ENCODE measurements at regions not wholly inside any gene's neighbourhood (a gene's known extent, or its start where the extent isn't known, plus 50 kb on each side); places are given as distances from the start of the nearest gene placed in this dataset.

DNA sequence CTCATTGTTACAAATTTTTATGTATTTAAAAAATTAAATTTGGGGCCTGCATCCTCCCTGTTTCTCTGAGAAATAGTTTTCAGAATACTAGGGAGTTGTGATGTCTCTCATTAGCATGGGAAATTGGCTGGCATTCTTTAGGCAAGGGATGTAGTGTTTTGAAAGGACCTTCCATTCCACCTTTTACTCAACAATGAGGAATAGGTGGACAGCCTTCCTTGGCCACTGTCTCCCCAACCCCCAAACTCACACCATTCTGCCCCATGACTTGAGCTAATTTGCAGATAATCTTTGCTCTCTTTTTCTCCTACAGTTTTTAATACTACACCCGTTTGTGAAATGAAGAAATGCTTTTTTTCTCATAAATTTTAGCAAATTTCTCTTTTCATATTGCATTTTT is 244.6 kb upstream of the SPRY2 start:
- no peaks in the 10 kb centered on the region for H3K4me1 ChIP-seq (ENCODE audit: insufficient read depth)

DNA sequence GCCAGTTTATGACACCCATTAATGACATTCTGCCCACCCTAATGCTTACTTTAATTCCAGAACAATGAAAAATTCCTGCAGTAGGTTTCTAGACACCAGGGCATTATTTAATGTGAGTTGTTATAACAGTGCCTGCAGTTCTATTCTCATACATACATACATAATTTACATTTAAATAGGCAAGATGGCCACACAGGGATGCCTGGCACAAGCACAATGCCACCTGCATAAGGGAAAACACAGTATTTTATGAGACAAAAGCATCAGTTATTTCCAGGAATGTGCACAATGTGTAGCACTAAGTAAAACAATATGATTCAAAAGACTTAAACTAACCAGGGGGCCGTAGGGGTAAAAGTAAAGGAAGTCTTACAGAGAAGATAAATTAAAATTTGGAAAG is 243.9 kb upstream of the SPRY2 start:
- Histone ChIP-seq H3K4me1 (ENCODE audit: insufficient read depth) (no peaks in the 10 kb centered on the region), H3K4me2 (no peak overlapping the region), H3K4me3 (no peak overlapping the region), H3K27ac (no peak overlapping the region), H3K79me2 (no peaks in the 10 kb centered on the region), H2AFZ (no peak overlapping the region), H3K27me3 (no peaks in the 10 kb centered on the region), H3K36me3 (replicated peaks; ENCODE audit: insufficient read depth, low read depth) (no peaks in the 10 kb centered on the region), H3K9me2 (replicated peaks; ENCODE audit: insufficient read depth) (no peaks in the 10 kb centered on the region), H3K9me3 (ENCODE audit: low read depth) (no peaks in the 10 kb centered on the region), H4K20me1 (ENCODE audit: insufficient read depth, poor library complexity, severe bottlenecking) (no peaks in the 10 kb centered on the region)
- no peak for DNase-seq (ENCODE audit: low spot score)
- 86% methylated on average over 1 of the region's 1 CpG for whole genome bisulfite sequencing (ENCODE audit: low lambda C conversion rate, missing lambda C conversion rate)
- TF ChIP-seq EZH2phosphoT487 (IDR thresholded peaks at IDR 0.05; ENCODE audit: low read depth, severe bottlenecking, unreplicated experiment) (no peak), EZH2 (IDR thresholded peaks at IDR 0.05; ENCODE audit: borderline replicate concordance) (no peak)
- TF ChIP-seq, protein P1, sequence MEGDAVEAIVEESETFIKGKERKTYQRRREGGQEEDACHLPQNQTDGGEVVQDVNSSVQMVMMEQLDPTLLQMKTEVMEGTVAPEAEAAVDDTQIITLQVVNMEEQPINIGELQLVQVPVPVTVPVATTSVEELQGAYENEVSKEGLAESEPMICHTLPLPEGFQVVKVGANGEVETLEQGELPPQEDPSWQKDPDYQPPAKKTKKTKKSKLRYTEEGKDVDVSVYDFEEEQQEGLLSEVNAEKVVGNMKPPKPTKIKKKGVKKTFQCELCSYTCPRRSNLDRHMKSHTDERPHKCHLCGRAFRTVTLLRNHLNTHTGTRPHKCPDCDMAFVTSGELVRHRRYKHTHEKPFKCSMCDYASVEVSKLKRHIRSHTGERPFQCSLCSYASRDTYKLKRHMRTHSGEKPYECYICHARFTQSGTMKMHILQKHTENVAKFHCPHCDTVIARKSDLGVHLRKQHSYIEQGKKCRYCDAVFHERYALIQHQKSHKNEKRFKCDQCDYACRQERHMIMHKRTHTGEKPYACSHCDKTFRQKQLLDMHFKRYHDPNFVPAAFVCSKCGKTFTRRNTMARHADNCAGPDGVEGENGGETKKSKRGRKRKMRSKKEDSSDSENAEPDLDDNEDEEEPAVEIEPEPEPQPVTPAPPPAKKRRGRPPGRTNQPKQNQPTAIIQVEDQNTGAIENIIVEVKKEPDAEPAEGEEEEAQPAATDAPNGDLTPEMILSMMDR (IDR thresholded peaks at IDR 0.05; ENCODE audit: poor library complexity), result no peak

More for the DNA sequence above, 244.6 kb upstream of the SPRY2 start:
- Histone ChIP-seq H3K79me2 (no peaks in the 10 kb centered on the region), H4K20me1 (ENCODE audit: insufficient read depth, poor library complexity, severe bottlenecking) (no peaks in the 10 kb centered on the region), H3K27ac (no peak overlapping the region), H2AFZ (no peak overlapping the region), H3K27me3 (no peaks in the 10 kb centered on the region), H3K4me3 (no peak overlapping the region), H3K9me2 (replicated peaks; ENCODE audit: insufficient read depth) (no peaks in the 10 kb centered on the region), H3K9me3 (ENCODE audit: low read depth) (no peaks in the 10 kb centered on the region), H3K36me3 (replicated peaks; ENCODE audit: insufficient read depth, low read depth) (no peaks in the 10 kb centered on the region), H3K4me2 (no peak overlapping the region)
- 92% methylated on average over 1 of the region's 1 CpG for WGBS (ENCODE audit: low lambda C conversion rate, missing lambda C conversion rate)
- no peak for DNase-seq (ENCODE audit: low spot score)
- no peak for TF ChIP-seq EZH2phosphoT487 (IDR thresholded peaks at IDR 0.05; ENCODE audit: low read depth, severe bottlenecking, unreplicated experiment)
- TF ChIP-seq, protein P1 (IDR thresholded peaks at IDR 0.05; ENCODE audit: poor library complexity), result no peak
- TF ChIP-seq EZH2 (IDR thresholded peaks at IDR 0.05; ENCODE audit: borderline replicate concordance), result no peak

DNA sequence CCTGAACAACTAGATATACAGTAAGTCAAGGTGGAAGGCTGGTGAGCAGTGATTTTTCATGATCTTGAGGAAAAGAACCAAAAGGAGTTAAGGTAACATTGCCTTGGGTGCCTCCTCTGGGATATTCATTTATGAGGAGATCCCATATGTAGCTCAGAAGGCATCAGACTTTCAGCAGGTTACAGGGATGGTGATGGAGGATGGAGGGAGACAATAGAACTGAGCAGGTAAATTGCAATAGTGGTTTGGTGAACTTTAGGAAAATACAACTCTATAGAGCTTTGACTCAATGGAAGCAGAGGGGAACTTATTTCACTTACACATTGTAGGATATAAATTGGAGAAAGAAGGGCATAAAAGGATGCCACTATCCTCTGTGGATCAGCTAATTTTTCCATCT is 243.4 kb upstream of the SPRY2 start:
- Histone ChIP-seq H3K4me1 (ENCODE audit: insufficient read depth) (no peaks in the 10 kb centered on the region), H3K9me3 (ENCODE audit: low read depth) (no peaks in the 10 kb centered on the region), H3K79me2 (no peaks in the 10 kb centered on the region), H4K20me1 (ENCODE audit: insufficient read depth, poor library complexity, severe bottlenecking) (no peaks in the 10 kb centered on the region), H3K4me2 (no peak overlapping the region), H3K4me3 (no peak overlapping the region), H3K27ac (no peak overlapping the region), H3K36me3 (replicated peaks; ENCODE audit: insufficient read depth, low read depth) (no peaks in the 10 kb centered on the region), H3K9me2 (replicated peaks; ENCODE audit: insufficient read depth) (no peaks in the 10 kb centered on the region), H3K27me3 (no peaks in the 10 kb centered on the region), H2AFZ (no peak overlapping the region)
- TF ChIP-seq, protein P1 (IDR thresholded peaks at IDR 0.05; ENCODE audit: poor library complexity), result no peak
- TF ChIP-seq EZH2phosphoT487 (IDR thresholded peaks at IDR 0.05; ENCODE audit: low read depth, severe bottlenecking, unreplicated experiment), result no peak
- no peak for TF ChIP-seq EZH2 (IDR thresholded peaks at IDR 0.05; ENCODE audit: borderline replicate concordance)
- DNase-seq (ENCODE audit: low spot score), result no peak

Measured in hepatocyte (in vitro differentiated cells).